H9 (cell line): ENCODE measurements at regions not wholly inside any gene's neighbourhood (a gene's known extent, or its start where the extent isn't known, plus 50 kb on each side); places are given as distances from the start of the nearest gene placed in this dataset.

Experiments used
- DNase-seq: peaks from one replicate; pipeline ENCODE4 v3.0.0-alpha.2; 2017
- H2AFZ ChIP-seq: one replicate; pipeline ENCODE4 v1.6.1; 2013; ENCODE audit warnings: mild to moderate bottlenecking, low read length, control low read depth, moderate library complexity
- H2AK5ac ChIP-seq: 2 replicates; pipeline ENCODE4 v1.6.1; 2013; ENCODE audit warnings: low read length, control low read depth, mixed read lengths; ENCODE audit not compliant: insufficient read length
- H2BK120ac ChIP-seq: one replicate; pipeline ENCODE4 v1.6.1; 2013; ENCODE audit warnings: low read depth, mild to moderate bottlenecking, low read length, control low read depth, inconsistent platforms; ENCODE audit not compliant: poor library complexity, severe bottlenecking
- H2BK12ac ChIP-seq: 2 replicates; pipeline ENCODE4 v1.6.1; 2013; ENCODE audit warnings: low read length, control low read depth, mixed read lengths, low read depth; ENCODE audit not compliant: insufficient read length
- H2BK15ac ChIP-seq: 2 replicates; pipeline ENCODE4 v1.6.1; 2013; ENCODE audit warnings: low read depth, low read length, control low read depth
- H2BK20ac ChIP-seq: one replicate; pipeline ENCODE4 v1.6.1; 2013; ENCODE audit warnings: low read depth, mild to moderate bottlenecking, low read length, control low read depth, inconsistent platforms; ENCODE audit not compliant: poor library complexity, severe bottlenecking
- H2BK5ac ChIP-seq: 2 replicates; pipeline ENCODE4 v1.6.1; 2013; ENCODE audit warnings: low read length, control low read depth, mixed read lengths; ENCODE audit not compliant: insufficient read length
- H3K14ac ChIP-seq: 2 replicates; pipeline ENCODE4 v1.6.1; 2013; ENCODE audit warnings: low read length, control low read depth; ENCODE audit not compliant: insufficient read depth
- H3K18ac ChIP-seq: 2 replicates; pipeline ENCODE4 v1.6.1; 2013; ENCODE audit warnings: low read depth, mild to moderate bottlenecking, mixed read lengths, low read length, control low read depth; ENCODE audit not compliant: insufficient read length
- H3K23ac ChIP-seq: 2 replicates; pipeline ENCODE4 v1.6.1; 2013; ENCODE audit warnings: low read length, control low read depth, mixed read lengths, low read depth; ENCODE audit not compliant: insufficient read length
- H3K23me2 ChIP-seq: 2 replicates; pipeline ENCODE4 v1.6.1; 2013; ENCODE audit warnings: low read depth, mild to moderate bottlenecking, mixed read lengths, low read length, control low read depth; ENCODE audit not compliant: insufficient read length, poor library complexity, severe bottlenecking
- H3K27ac ChIP-seq: 2 replicates; pipeline ENCODE4 v1.5.1; 2013; ENCODE audit warnings: low read length, control low read depth, mixed read lengths, low read depth; ENCODE audit not compliant: insufficient read length
- H3K27me3 ChIP-seq: 2 replicates; pipeline ENCODE4 v1.6.1; 2013; ENCODE audit warnings: low read length, control low read depth, inconsistent platforms; ENCODE audit not compliant: insufficient read depth
- H3K4ac ChIP-seq: 2 replicates; pipeline ENCODE4 v1.6.1; 2013; ENCODE audit warnings: low read depth, mild to moderate bottlenecking, control low read depth, inconsistent platforms, low read length, moderate library complexity
- H3K4me1 ChIP-seq: 2 replicates; pipeline ENCODE4 v1.6.1; 2013; ENCODE audit warnings: low read length, control low read depth, inconsistent platforms; ENCODE audit not compliant: insufficient read depth
- H3K4me2 ChIP-seq: 2 replicates; pipeline ENCODE4 v1.6.1; 2013; ENCODE audit warnings: low read length, control low read depth, mixed read lengths; ENCODE audit not compliant: insufficient read length, insufficient read depth
- H3K56ac ChIP-seq: 2 replicates; pipeline ENCODE4 v1.6.1; 2013; ENCODE audit warnings: low read depth, mild to moderate bottlenecking, mixed read lengths, low read length, control low read depth; ENCODE audit not compliant: insufficient read length
- H3K79me1 ChIP-seq: 2 replicates; pipeline ENCODE4 v1.6.1; 2013; ENCODE audit warnings: low read depth, mild to moderate bottlenecking, moderate library complexity, low read length, control low read depth, inconsistent platforms; ENCODE audit not compliant: insufficient read depth, poor library complexity, severe bottlenecking
- H3K79me2 ChIP-seq: 2 replicates; pipeline ENCODE4 v1.6.1; 2013; ENCODE audit warnings: low read length, control low read depth, inconsistent platforms; ENCODE audit not compliant: insufficient read depth
- H3K9ac ChIP-seq: 2 replicates; pipeline ENCODE4 v1.6.1; 2013; ENCODE audit warnings: low read length, control low read depth, mixed read lengths; ENCODE audit not compliant: insufficient read length; ENCODE audit errors: extremely low read depth
- H3K9me3 ChIP-seq: one replicate; pipeline ENCODE4 v1.6.1; 2013; ENCODE audit warnings: low read depth, low read length, inconsistent platforms; ENCODE audit not compliant: control insufficient read depth
- H3T11ph ChIP-seq: one replicate; pipeline ENCODE4 v1.6.1; 2013; ENCODE audit warnings: mild to moderate bottlenecking, low read length, control low read depth, inconsistent platforms
- H4K20me1 ChIP-seq: one replicate; pipeline ENCODE4 v1.6.1; 2013; ENCODE audit not compliant: control insufficient read depth, insufficient read length, insufficient read depth
- H4K5ac ChIP-seq: 2 replicates; pipeline ENCODE4 v1.6.1; 2013; ENCODE audit warnings: low read depth, mild to moderate bottlenecking, mixed read lengths, low read length, control low read depth; ENCODE audit not compliant: insufficient read length
- H4K8ac ChIP-seq: replicated peaks from 2 replicates; pipeline ENCODE4 v1.6.1; 2013; ENCODE audit warnings: low read length, control low read depth, mixed read lengths, low read depth; ENCODE audit not compliant: insufficient read length
- H4K91ac ChIP-seq: 2 replicates; pipeline ENCODE4 v1.6.1; 2013; ENCODE audit warnings: low read depth, mild to moderate bottlenecking, moderate library complexity, mixed read lengths, low read length, control low read depth; ENCODE audit not compliant: insufficient read length
- H3K27ac Mint-ChIP-seq, 3 experiments: 2 replicates in 2 of 3; 3 replicates in 1 of 3; pipeline ENCODE4 v1.8.0; 2020 to 2021; ENCODE audit warnings: mixed read lengths in 3 of 3, mild to moderate bottlenecking in 1 of 3, moderate library complexity in 1 of 3
- H3K27me3 Mint-ChIP-seq: 2 replicates; pipeline ENCODE4 v1.8.0; 2021; ENCODE audit warnings: low read depth, mild to moderate bottlenecking, moderate library complexity, mixed read lengths
- H3K36me3 Mint-ChIP-seq, 3 experiments: 2 replicates in 2 of 3; 3 replicates in 1 of 3; pipeline ENCODE4 v1.8.0; 2020 to 2021; ENCODE audit warnings: low read depth in 3 of 3, mixed read lengths in 3 of 3; ENCODE audit not compliant: insufficient read depth in 1 of 3
- H3K4me1 Mint-ChIP-seq, 2 experiments: 2 replicates each; pipeline ENCODE4 v1.8.0; 2020; ENCODE audit warnings: mixed read lengths in 2 of 2
- H3K4me3 Mint-ChIP-seq, 2 experiments: 2 replicates in 1 of 2; 3 replicates in 1 of 2; pipeline ENCODE4 v1.8.0; 2020 to 2021; ENCODE audit warnings: mild to moderate bottlenecking in 2 of 2, mixed read lengths in 2 of 2, moderate library complexity in 1 of 2
- H3K9me3 Mint-ChIP-seq, 2 experiments: 2 replicates in 1 of 2; 3 replicates in 1 of 2; pipeline ENCODE4 v1.8.0; 2020; ENCODE audit warnings: mild to moderate bottlenecking in 2 of 2, mixed read lengths in 2 of 2, moderate library complexity in 1 of 2
- CTCF ChIP-seq: fragments of 200-600 bp; sonication (generic); conservative IDR thresholded peaks from 3 replicates; pipeline ENCODE4 v1.8.0; 2021; ENCODE audit warnings: antibody characterized with exemption, mild to moderate bottlenecking
- WGBS: extraction: QIAGEN DNeasy Blood & Tissue Kit; methylation state at CpG from one replicate; pipeline ENCODE4 v1.1.7; 2013; ENCODE audit warnings: missing lambda C conversion rate, low lambda C conversion rate, mixed read lengths; ENCODE audit not compliant: insufficient read length; ENCODE audit errors: extremely low coverage; 5-methylcytosine and 5-hydroxymethylcytosine counted together

- Histone ChIP-seq H3K23ac (no peak overlapping the region), H3K9ac (no peak overlapping the region), H2BK12ac (no peak overlapping the region), H3K14ac (no peak overlapping the region), H2AK5ac (no peak overlapping the region), H3K23me2 (no peaks in the 10 kb centered on the region), H3K79me1 (no peaks in the 10 kb centered on the region), H2BK20ac (no peak overlapping the region), H3T11ph (no peak overlapping the region), H3K4ac (no peak overlapping the region), H3K27ac (no peak overlapping the region), H4K8ac (no peak overlapping the region), H3K27me3 (no peaks in the 10 kb centered on the region), H4K5ac (no peak overlapping the region), H2BK5ac (no peak overlapping the region), H4K91ac (no peak overlapping the region), H2BK15ac (no peak overlapping the region), H4K20me1 (no peaks in the 10 kb centered on the region), H3K18ac (no peak overlapping the region), H3K4me1 (no peaks in the 10 kb centered on the region), H3K79me2 (no peaks in the 10 kb centered on the region), H2BK120ac (no peak overlapping the region), H3K4me2 (no peak overlapping the region), H2AFZ (no peak overlapping the region), H3K56ac (no peak overlapping the region), H3K9me3 (no peaks in the 10 kb centered on the region)
- DNase-seq: no peak
- peak; percentile 72 for TF ChIP-seq CTCF
- peaks cover 0 to 9% (median 1%) of the 10 kb centered on the region in 3 experiments; a peak in 3 of 7 replicates for H3K36me3 Mint-ChIP-seq
- H3K4me1 Mint-ChIP-seq: peaks cover 33 to 39% of the 10 kb centered on the region in 2 experiments
- H3K4me3 Mint-ChIP-seq: no peak overlapping the region
- H3K27ac Mint-ChIP-seq: peak overlapping the region; percentile 24 to 76 (median 76); a peak in 3 of 7 replicates
- no CpG with 5 or more reads among the region's 1 CpG for WGBS
- H3K9me3 Mint-ChIP-seq: peaks cover 2 to 4% of the 10 kb centered on the region in 2 experiments; a peak in 1 of 5 replicates
- no peaks in the 10 kb centered on the region for H3K27me3 Mint-ChIP-seq
These were observed 921.9 kb upstream of the DIAPH2 start for GRCh38 chrX:95762716-95763115.
